GM21717 (cell line): ENCODE measurements at regions not wholly inside any gene's neighbourhood (a gene's known extent, or its start where the extent isn't known, plus 50 kb on each side); places are given as distances from the start of the nearest gene placed in this dataset.

Experiments used
- ATAC-seq: cut with Tn5 transposase; IDR thresholded peaks from one replicate; pipeline ENCODE4 v1.9.1; 2021; ENCODE audit warnings: mild to moderate bottlenecking, moderate library complexity; ENCODE audit not compliant: unreplicated experiment

DNA sequence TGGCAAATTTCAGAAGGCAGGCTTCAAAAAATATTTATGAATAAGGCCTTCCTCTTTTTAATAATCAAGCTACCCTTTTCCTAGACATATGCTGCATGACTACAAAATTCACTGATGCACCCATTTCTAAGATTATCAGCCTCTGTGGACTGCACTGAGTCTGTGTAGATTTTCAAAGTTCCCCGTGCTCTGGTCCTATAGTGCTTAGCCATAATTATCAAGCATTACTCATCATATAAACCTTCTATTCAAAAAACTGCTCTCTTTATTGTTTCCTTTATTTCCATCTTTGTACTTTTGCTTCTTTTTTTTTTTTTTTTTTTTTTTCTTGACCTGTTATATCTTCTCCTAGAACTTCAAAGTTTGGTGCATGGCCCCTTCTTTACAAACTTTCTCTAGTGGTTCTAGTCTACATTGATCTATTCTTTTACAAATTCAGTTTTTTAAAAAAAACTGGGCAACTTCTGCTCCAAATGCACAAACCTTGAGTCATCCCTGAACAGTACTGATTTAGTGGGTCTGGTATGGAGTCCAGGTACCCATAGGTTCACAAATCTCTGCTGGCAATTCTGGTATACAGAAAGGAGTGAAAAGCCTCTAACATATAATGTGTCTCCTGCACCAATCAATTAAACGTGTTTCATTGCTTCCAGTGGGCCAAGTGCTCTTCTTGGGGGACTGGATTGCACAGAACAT, 481.9 kb downstream of the NUP35 start:
- no peak for ATAC-seq

DNA sequence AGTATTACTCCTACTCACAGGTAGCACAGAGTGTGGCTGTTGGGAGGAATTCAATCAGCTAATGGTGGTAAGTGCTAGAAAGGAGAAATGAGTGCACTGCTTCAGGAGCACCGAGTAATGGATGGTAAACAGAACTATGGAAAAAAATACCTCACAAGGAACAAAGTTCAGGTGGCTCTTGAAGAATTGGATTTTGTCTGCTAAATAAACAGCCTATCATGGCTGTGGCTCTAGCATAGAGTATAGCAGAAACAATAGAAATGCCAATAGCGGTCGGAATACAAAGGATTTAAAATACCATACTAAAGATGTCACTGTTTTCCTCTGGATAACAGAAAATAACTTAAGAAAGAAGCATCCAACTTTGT, 482.5 kb downstream of the NUP35 start:
- no peak for ATAC-seq

- no peak for ATAC-seq
Observed at GRCh38 chr2:183607995-183608394, 483.8 kb downstream of the NUP35 start.

GRCh38 chr2:183608747-183609146, 484.5 kb downstream of the NUP35 start:
- no peak for ATAC-seq

GRCh38 chr2:183610724-183611123, 486.5 kb downstream of the NUP35 start:
- no peak for ATAC-seq

DNA sequence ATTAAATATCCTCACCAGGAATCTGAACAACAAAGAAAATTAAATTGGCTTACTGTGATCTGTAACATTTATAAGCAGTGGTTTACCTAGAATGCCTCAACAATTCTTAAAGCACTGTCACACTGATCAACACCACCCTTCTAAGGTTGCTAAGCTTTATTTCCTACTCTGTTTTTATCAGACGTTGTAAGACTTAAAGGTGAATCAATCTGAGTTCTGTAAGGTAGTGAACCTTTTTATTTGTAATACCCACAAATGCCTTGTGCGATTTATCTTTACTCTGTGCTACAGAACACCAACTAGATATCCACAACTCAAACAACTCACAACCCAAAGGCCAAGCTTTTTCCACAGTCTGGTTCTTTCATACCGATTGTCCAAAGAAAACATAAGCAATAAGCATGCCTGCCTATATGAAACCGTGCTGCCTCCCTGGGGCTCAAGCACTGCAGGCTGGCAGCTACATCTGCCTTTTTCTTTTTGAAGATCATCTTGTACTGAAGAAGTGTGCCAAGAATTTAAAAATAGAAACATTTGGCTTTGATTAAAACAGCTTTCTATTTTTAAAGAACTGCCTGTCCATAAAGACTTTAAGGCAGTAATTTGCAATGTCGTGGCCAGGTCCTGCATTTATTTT, 490.7 kb downstream of the NUP35 start:
- no peak for ATAC-seq

- no peak for ATAC-seq
Observed at GRCh38 chr2:183623227-183623626, 499.0 kb downstream of the NUP35 start.

DNA sequence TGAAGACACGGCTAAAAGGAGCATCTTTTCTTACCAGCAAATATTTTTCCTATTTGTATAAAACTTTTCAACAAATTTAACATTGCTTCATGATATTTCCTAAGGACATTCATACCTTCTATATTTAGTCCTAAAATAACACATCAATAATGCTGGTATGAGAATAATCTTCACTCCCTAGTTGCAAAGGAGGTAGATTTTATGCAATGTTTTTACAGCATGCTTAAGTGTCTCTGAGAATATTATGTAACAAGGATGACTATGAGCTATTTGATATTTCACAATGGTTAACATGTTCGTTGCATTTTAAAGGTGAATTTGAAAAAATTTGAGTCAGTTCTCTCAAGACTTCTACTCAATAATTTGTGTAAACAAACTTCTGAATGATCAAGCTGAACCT, 506.7 kb downstream of the NUP35 start:
- no peak for ATAC-seq

GRCh38 chr2:183656121-183656520, 531.9 kb downstream of the NUP35 start:
- ATAC-seq, result no peak

DNA sequence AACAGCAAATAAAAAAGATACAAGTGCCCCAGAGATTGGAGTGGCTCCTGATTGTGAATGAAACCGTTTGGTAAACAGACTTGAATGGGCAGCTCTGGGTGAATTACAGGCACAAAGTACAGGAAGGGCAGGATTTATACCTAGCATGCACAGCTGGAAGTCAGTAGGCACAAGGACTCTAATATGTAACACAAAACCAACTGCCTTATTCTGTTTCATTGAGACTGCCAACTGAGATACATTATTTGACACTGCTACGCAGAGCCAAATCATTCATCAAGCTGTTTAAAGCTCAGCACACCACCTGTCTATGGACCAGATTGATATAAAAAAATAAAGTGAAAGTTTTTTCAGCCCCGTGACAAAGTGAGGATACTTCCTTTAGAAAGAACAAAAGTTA, 541.2 kb downstream of the NUP35 start:
- no peak for ATAC-seq

DNA sequence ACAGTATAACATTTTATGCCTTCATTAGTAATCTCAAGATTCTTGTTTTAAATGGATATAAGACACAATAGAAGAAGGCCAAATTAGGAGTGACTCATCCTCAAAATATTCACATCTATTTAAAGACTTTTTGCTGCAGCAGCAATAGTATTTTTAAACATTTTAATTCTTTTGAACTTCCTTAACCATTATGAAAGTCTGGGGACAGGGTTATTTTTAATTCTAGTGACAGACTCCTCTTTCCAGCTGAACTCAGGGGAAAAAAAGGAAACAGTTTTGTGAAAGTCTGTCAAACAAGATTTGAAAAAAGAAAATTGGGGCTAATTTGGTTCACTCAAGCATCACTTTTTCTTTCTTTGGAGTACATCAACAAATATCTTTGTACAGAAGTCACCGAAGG, 541.8 kb downstream of the NUP35 start:
- no peak for ATAC-seq

DNA sequence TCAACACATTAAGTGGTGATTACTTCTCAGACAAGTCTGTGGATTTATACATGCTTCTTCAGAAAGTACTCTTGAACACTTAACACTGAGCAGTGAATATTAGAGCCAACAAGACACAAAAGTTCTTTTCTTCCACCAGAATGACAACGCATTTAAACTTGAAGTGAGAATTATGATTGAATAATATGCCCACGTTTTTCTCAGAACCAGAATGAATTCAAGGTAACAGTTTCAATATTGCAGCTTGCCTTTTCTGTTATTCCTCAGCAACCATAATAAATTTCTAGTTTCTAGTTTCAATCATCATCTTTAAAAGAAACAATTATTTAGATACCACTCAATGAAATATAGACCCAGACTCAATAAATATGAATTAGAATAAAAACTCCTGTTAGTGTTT, 547.0 kb downstream of the NUP35 start:
- no peak for ATAC-seq

- no peak for ATAC-seq
Observed at GRCh38 chr2:183678908-183679307, 554.7 kb downstream of the NUP35 start.

- ATAC-seq, result no peak
Observed at GRCh38 chr2:183680573-183680972, 556.3 kb downstream of the NUP35 start.

DNA sequence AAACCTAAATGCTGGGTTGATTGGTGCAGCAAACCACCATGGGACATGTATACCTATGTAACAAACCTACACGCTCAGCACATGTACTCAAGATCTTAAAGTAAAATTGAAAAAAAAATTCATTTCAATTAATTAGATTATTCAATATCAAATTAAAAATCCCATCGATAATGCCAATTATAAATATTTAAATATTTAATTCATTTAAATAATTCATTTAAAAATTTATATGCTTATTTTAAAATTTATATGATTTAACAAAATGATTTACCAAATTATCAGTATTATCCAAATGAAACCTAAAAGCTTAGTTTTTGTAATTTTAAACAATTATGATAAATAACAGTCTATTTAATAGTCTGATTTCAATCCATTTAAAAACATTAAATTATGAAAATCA, 560.4 kb downstream of the NUP35 start:
- ATAC-seq, result no peak

- no peak for ATAC-seq
Observed at GRCh38 chr2:183696028-183696427, 571.8 kb downstream of the NUP35 start.

GRCh38 chr2:183709829-183710228, 585.6 kb downstream of the NUP35 start:
- no peak for ATAC-seq

DNA sequence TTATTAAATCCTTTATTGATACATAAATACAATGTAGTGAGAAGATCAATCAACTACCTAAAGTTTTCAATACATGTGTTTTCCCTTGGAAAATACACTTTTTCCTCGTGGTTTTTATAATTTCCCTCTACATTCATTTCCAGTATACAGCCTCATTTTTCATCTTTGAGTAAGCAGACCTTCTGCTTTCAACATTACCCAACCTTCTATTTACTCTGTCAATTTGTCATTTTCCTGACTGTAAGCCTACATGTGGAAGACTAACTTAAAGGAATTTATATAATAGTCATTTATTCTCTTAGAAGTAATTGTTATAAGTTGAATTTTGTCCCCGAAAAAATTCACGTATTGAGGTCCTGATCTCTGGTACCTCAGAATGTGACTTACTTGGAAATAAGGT, 594.0 kb downstream of the NUP35 start:
- no peak for ATAC-seq

DNA sequence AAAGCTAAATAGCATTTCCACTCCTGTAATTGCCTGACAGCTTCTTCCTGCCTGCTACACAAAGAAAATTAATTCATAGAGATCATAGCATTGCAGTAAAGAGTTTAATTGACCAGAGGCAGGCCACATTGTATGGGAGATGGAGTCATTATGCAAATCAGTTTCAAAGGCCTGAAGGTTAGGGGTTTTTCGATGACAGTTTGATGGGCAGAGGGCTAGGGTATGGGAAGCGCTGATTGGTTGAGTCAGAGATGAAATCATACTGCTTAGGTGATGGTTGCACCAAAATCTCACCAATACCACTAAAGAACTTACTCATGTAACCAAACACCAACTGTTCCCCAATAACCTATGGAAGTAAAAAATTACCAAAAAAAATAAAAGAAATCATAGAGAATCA, 599.0 kb downstream of the NUP35 start:
- ATAC-seq, result no peak

- ATAC-seq, result no peak
Observed at GRCh38 chr2:183729380-183729779, 605.1 kb downstream of the NUP35 start.

DNA sequence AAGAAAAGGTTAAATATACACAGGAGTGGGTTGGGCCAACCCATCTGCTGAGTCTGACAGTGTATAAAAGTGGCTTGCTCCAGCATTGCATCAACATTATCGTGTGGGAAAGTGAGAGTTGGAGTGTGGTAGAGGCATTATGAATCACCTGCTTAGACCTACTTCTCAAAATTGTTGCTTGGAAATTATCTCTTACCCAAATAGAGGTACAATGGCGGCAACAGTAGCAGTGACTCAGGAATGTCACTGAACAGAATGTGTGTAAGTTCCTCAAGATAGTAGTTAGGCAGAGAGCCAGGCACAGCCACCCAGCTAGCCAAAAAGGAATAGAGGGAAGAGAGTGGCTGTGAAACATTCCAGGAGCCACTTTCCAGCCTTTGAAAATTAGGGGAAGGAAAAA, 616.0 kb downstream of the NUP35 start:
- no peak for ATAC-seq

DNA sequence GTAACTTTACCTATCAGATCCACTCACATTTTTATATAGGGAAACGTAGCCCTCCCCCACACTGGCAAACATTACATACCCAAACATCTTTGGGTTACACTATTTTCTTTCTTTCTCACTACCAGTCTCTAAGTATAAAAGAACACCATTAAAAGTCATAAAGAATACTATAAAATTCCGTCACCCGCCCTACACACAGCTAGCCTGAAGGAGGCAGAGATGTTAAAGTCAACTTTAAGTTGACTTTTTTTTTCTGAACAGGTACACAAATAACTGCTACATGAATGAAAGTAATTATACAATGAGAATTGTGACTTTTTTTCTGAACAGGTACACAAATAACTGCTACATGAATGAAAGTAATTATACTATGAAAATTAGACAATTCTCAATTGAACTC, 628.3 kb downstream of the NUP35 start:
- no peak for ATAC-seq

- no peak for ATAC-seq
Observed at GRCh38 chr2:183759033-183759432, 634.8 kb downstream of the NUP35 start.
